CD1c-positive myeloid dendritic cell (primary cell): ENCODE measurements at regions not wholly inside any gene's neighbourhood (a gene's known extent, or its start where the extent isn't known, plus 50 kb on each side); places are given as distances from the start of the nearest gene placed in this dataset.
"Not testable (repeated sequence)": the region's sequence is repeated elsewhere in the genome, so short reads cannot be mapped to it uniquely, and the experiment has no call there.

Source experiments
- DNase-seq: peaks from one replicate; pipeline ENCODE4 v3.0.0-alpha.2; 2016; ENCODE audit errors: extremely low spot score

DNA sequence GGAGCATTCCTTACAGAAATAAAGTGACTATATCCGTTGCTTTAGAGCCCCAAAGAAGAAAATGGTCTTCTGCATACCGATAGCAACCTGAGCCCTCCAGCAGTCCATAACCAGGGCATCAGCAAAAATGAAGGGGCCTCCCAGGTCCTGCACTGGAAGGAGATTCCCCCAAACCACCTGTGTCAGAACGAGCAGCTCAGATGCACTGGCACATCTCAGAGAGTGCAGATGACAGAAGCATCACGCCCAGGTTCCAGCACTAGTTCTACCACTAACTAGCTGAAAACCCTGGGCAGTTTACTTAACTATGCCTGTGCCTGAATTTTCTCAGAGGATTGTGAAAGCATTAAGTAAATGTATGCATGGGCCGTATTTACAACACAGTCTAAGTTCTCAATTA is 466.7 kb upstream of the MYT1L start:
- no peak for DNase-seq

DNA sequence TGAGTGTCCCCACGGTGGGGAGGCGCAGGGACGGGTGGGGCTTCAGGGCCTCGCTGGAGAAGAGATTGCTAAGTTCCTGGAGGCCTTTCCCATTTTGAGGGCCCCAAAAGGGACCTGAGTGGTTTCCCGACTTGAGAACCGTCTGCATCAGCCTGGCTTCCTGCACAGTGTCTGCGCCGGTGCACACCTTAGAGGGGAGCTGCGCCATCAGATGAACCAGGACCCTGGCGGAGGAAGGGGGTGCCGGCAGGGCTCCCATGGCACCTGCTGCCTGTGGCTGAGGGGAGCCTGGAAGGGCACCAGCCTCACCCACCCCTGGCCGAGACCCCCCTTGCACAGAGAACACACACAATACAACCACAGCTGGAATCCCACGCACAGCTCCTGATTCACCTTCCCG is 465.1 kb upstream of the MYT1L start:
- DNase-seq: no peak

DNA sequence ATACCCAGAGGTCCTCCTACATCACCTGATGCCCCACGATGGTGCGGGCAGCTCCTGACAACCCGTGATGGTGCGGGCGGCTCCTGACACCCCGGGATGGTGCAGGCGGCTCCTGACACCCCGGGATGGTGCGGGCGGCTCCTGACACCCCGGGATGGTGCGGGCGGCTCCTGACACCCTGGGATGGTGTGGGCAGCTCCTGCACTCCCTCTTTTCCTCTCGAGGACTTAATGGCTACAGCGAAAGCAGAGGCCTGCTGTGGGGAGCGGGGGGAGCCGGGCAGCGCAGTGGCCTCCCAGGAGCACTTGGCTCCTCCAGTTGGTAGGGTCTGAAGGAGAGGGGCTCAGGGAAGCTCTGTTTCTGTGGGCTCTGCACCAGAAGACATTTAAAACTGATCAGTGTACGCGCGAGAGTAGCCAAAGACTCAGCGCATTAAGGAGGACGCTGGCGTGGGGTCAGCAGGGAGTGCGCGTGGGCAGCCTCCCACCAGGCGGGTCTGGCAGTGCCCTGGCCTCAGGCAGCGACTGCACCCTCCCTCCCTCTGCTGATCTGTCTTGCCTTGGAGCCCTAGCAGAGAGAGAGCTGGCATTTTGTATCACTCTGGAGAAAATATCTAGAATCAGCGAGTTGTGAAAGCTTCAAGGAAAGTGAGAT is 464.5 kb upstream of the MYT1L start:
- no peak for DNase-seq

DNA sequence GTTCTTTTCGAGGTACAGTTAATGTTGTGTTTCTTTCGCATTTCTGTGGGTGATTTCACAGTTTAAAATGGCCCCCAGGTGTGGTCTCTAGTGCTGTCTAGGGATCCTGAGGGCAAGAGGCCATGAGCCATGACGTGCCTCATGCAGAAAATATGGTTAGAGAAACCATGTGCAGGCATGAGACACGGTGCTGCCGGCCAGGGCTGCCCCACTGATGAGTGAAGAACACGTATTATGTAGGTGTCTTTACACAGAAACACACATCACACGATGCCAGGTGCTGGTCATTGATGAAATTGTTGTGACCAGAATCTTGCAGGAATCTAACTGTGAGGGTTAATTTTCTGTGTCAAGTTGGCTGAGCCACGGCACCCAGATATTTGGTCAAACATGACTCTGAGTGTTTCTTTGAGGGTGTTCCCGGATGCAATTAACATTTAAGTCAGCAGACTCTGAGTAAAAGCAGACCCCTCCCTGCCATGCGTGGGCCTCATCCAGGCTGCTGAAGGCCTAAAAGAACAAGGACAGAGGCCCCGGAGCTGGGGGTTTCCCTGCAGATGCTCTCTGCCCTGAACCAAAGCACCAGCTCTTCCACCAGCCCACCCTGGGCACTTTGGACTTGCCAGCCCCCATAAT is 463.0 kb upstream of the MYT1L start:
- DNase-seq: no peak

DNA sequence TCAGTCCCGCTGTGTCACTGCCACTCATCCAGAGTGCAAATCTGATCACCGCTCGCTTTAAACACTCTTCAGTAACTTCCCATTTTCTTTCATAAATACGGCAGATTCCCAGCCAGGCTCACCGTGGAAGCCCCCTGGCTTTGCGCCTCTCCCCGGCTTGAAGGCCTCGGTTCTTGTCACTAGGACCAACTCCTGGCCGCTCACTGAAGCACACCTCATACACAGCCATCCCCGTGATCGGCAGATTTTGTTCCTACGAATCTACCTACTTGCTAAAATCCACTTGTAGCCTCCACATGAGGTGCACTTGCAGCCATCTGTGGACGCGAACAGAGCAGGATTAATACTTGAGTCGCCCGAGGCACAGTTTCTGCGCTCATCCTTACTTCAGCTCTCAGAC is 462.4 kb upstream of the MYT1L start:
- DNase-seq: no peak

DNA sequence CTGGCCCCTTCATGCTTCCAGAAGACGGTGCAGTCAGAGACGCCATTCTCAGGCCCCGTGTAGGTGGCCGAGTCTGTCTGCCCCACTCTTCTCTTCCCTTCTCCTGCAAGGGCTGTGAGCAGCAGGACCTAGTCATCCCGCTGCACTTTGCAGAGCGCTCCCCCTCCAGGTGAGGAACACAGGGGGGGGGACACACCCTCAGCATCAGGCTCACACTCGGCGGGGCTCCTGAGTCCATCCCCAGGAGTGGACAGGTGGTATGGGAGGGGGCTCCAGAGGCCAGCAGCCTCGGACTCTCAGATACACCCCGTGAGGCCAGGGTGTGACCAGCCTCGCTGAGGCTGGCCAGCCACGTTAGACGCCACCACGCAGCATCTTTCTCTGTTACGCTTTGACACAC is 460.5 kb upstream of the MYT1L start:
- DNase-seq: no peak

DNA sequence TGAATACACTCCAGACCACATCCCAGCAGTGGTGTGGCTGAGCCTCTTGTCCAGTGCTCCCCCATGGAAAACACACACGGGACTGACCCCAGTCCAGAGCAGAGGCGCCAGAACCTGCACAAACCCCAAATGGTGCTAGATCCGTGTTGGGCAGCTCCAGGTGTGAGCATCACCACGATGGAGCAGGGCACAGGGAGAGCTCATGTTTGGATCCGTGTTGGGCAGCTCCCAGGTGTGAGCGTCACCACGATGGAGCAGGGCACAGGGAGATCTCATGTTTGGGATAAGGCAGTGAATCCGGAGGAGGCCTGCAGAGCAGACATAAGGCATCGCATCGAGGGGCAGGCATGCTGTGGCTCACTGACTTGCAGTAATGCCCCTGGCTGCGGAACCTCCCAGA is 460.0 kb upstream of the MYT1L start:
- DNase-seq: no peak

DNA sequence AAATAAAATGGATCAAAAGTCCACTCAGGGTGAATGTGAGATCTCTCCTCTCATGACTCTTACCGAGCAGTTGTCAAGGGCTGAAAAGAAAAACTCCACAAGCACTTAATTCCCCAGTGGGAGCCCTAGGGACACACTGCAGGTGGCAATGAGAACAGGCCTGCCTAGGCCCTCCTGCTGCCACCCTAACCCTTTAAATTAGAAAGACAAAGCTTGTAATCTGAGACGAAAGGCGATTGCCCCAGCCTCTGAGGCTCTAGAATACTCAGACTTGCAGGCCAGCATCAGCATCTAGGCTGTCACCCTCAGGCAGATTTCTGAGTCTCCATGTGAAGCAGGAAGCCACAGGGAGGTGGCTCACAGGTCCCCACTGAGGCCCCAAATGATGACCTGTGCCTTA is 457.0 kb upstream of the MYT1L start:
- DNase-seq: no peak

DNA sequence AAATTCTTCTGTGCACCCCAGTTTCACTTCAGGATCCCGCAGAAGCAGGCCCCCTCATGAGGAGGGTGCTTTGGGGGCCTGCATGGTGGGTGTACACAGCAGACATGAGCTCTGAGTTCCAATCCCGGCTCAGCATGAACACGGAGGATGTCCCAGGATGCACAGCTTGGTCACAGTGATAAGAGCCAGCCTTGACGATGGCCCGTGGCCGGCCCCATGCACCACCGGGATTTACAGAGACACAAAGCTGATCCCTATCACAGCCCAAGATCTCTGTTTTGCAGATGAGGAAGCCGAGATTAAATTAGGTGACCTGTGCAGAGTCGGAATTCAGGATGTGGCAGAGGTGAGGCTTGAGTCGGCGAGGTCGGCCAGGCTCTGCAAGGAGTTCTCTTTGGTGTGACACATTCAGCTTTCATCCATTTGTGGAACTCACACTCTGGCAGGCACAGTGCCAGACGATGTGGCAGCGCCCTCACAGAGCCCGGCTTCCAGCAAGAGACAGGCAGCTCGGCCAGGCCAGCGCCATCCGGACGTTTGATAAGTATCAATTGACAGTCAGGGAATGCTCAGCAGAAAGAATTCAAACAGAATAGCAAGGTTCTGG is 456.3 kb upstream of the MYT1L start:
- DNase-seq: no peak

DNA sequence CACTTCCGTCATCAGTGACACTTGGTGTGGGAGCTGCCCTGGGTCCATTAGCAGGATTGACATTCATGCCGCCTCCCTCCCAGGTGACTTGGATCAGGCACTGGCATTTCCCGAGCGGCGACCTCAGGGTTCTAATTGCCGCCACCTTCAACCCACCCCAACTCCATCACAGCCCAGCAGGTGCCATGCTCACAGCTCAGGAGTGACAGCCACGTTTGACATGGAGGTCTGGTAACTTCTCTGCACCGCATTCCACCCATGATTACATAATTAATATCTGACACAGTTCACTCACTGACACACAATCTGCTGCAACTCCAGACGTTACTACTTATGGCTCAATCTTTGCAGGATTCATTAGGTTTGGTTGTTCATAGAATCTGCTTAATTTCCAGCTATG is 450.9 kb upstream of the MYT1L start:
- no peak for DNase-seq

DNA sequence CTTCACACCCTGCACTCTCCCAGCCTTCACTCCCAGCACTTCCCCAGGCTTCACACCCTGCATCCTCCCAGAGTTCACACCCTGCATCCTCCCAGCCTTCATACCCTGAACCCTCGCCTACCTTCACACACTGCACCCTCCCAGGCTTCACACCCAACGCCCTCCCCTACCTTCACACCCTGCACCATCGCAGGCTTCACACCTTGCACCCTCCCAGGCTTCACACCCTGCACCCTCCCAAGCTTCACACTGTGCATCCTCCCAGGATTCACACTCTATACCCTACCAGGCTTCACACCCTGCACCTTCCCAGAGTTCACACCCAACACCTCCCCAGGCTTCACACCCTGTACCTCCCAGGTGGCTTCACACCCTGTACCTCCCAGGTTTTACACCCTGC is 448.7 kb upstream of the MYT1L start:
- no peak for DNase-seq

DNA sequence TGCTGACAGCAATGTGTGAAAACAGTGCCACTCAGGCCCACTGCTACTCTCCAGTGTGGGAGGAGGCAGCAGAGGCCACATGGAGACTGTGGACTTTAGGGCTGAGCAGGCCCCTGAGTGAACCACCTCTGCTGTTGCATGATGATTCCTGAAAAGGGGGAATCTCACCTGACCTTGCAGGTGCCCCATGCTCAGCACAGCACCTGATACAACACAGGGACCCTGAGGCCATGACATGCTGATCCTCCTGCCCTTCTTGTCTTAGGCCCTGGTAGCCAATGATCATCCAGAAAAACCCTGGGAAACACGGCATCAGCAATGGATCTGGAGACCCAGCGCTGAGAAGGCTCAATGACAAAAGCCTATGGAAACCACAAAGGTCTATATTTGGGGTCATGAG is 446.8 kb upstream of the MYT1L start:
- DNase-seq: no peak

DNA sequence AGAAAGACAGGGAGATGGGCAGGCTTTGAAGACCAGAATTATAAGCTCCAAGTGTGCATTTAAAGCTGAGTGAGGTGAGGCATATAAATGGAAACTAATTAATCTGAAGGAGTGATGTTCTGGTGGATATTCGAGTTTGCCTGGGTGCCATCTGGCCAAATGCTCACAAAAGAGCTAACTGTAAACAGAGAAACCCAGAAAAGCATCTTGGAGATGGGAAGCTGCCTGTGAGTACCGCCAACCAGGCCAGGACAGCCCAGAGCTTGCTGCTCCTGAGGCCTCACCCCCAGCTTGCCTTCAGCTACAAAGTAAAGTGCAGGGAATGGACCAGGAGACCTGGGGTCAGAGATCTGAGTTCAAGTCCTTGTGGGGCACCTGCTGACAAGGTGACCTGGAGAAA is 446.1 kb upstream of the MYT1L start:
- no peak for DNase-seq

DNA sequence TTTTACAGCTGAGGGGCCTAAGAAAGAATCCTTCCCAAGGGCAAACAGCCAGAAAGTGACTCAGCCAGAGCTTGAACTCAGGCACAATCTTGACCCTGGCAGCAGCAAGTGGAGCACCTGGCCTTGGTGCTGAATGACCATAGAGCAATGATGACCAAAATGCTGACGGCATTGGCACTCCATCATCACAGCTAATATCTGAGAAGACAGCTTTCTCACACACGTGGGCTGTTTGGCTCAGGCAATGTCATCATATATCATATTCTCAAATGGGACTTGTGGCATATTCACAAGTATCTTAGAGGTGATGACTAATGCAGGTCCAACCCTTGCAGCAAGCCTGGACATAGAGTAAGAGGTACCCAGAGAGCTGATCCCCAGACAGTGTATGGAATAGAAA is 443.9 kb upstream of the MYT1L start:
- DNase-seq: no peak

DNA sequence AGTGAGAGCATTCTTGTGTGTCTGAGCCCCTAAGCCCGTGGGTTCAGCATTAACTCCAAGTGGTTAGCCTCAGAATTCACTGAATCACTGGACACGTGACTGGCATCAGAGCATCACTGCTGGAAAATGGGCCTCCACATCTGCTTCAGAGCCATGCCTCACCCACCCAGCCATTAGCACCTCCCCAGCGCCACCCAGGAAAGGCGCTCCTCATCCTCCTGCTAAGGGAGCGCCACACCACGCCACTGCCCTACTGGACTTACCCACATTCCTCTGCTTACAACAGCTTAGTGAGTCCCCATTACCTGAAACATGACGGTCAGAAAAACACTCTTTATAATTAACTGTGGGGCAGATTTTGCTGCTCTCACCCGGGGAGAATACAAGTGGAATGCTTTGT is 442.6 kb upstream of the MYT1L start:
- DNase-seq: no peak

DNA sequence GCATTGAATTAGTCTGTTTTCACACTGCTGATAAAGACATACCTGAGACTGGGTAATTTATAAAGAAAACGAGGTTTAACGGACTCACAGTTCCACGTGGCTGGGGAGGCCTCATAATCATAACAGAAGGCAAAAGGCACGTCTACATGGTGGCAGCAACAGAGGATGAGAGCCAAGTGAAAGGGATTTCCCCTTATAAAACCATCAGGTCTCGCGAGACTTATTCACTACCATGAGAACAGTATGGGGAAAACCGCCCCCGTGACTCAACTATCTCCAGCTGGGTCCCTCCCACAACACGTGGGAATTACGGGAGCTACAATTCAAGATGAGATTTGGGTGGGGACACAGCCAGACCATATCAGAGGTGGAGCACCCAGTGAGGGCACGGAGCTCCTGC is 442.0 kb upstream of the MYT1L start:
- not testable (repeated sequence) for DNase-seq

DNA sequence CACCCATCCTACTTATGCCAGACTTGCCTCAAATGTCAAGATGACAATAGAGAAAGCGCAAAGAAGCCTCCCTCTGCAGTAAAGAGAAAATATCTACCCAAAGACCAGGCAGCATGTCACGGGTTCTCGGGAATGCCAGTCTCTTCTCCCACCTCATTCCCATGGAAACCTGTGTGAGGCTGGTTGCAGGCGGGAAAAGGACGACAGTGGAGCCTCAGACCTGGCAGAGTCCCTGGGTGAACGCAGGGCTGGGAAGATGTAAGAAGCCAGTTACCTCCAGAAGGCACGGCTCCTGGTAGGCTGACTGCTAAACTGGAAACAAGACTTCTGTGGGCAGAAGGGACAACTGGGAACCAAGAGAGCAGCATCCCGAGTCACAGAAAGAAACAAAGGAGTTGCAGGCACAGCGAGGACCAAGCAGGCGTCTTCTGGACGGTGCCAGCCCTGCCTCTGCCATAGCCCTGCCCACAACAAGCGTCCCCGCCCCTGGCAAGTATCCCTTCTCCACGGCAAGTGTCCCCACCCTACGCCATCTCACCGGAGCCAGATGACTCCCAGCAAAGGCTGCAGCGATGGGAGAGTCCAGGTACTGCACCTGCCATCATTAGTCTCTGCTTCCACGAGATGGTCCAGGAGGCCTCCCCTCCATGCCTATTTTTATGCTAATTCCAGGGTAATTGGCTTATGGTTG is 440.8 kb upstream of the MYT1L start:
- DNase-seq: no peak

DNA sequence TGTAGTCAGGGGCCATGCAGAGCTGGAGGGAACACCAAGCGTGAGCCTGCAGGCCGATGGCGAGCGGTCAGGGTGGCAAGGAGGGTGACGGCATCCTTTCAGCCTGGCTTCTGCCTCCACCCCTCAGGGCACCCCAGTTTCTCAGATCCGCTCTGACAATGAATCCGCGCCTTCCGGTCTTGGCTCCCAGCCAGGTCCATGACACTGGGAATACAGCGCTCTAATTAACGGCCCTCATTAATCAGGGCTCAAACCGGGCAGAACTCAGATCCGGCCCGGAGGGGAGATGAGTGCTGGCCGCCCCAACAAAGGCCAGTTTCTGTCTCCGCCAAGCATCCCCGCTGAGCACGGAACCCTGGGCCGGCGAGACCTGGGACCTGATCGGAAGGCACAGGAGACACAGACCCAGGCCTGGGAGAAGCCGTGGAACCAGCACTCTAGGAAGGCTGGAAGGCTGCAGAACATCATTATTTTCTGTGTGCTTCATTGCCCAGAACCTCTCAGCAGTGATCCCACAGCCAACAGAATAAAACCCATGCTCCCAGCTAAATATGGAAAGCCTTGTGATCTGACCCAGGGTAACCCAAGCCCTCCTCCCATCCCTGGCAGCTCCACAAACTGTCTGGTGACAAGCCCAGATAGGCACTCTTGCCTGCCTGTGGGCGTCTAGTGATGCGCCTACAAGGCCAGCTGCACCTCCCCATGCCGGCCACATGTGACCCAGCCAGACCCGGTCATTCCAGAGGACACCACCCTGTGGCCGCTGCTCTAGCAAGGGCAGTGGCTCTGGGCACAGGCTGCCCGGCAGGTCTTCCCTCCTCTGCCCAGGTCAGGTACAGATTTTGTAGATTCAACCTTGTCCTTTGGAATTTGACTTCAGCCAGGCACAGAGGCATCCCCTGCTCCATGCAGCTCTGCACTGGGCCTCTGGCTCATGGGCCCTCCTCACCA is 438.7 kb upstream of the MYT1L start:
- no peak for DNase-seq

DNA sequence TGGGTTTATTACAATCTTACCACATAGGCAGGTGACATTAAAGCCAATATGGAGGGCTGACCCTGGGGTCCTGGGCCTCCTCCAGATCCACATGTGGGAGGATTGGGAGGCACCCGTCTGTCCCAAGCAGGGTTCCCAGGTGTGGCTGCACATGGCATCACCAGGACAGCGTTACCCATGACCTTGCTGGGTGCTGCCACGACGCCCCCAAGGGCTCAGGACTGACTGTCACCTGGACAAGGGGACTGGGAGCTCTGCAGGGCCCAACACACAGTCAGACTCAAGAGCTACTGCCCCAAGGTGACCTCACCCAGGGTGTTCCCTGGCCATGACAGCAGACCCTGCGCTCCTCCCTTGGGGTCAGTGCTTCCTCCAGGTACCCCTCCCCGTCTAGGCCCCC is 437.4 kb upstream of the MYT1L start:
- DNase-seq: no peak

DNA sequence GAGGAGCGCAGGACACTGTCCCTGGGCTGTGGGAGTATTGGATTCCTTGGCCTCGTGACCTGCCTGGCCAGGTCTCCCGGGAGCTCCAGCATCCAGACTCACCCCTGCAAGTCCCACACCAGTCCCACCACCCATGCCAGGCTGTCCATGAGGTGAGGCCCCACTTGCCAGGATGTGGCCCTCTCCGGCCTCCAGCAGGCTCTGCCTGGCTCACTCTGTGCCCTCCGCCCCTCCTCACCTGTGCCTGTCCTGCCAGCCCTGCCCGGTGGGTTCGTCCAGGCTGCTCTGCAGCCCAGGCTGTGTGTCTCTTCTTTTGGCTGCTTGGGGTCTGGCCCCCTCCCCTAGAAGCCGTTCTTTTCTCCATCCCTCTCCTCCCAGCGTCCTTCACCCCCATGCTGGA is 436.8 kb upstream of the MYT1L start:
- no peak for DNase-seq

DNA sequence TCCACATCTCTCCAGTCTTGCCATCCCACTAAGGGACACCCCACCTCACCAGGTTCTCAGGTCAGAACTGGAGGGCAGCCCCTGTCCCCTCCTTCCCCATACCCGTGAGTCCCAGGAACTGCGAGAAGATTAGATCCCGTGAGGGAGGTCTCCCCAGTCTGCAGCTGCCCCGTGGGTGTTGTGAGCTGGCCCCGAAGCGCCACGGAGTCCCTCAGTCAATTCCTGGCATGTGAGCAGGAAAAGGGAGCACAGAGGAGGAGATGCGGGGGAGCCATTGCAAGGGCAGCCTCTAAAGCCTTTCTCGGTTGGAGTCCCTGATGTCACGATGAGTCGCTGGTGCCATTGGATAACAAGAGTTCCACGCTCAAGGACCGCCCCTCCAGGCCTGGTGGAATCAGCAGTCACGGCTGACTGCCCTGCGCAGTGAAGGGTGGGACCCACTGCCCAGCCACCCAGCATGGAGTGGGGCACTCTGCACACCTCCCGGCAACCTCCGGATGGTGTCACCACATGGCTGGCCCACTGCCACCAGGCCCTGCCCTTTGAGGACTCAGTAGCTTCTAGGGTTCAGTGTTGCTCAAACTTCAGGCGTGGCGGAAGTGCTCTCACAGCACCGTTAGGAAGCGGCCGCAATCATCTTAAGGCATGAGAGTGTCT is 434.9 kb upstream of the MYT1L start:
- DNase-seq: no peak
